LHCN-M2 (cell line): ENCODE measurements at regions not wholly inside any gene's neighbourhood (a gene's known extent, or its start where the extent isn't known, plus 50 kb on each side); places are given as distances from the start of the nearest gene placed in this dataset.

Experiments
- DNase-seq: peaks from one replicate; pipeline ENCODE4 v3.0.0-alpha.2; 2012; ENCODE audit warnings: low read depth

- no peak for DNase-seq
Observed at GRCh38 chr11:107151158-107151557, 132.9 kb upstream of the GUCY1A2 start.

- no peak for DNase-seq
Observed at GRCh38 chr11:107140983-107141382, 122.7 kb upstream of the GUCY1A2 start.

GRCh38 chr11:107139396-107139795 lies 121.1 kb upstream of the GUCY1A2 start:
- DNase-seq: no peak

- no peak for DNase-seq
Observed at GRCh38 chr11:107136892-107137291, 118.6 kb upstream of the GUCY1A2 start.

GRCh38 chr11:107131756-107132155 lies 113.5 kb upstream of the GUCY1A2 start:
- no peak for DNase-seq

GRCh38 chr11:107123022-107123421 lies 104.7 kb upstream of the GUCY1A2 start:
- DNase-seq: no peak

GRCh38 chr11:107118025-107118720 lies 99.9 kb upstream of the GUCY1A2 start:
- no peak for DNase-seq

- no peak for DNase-seq
Observed at GRCh38 chr11:107116358-107116757, 98.1 kb upstream of the GUCY1A2 start.

- no peak for DNase-seq
Observed at GRCh38 chr11:107102692-107103477, 84.6 kb upstream of the GUCY1A2 start.

- no peak for DNase-seq
Observed at GRCh38 chr11:107092667-107093066, 74.4 kb upstream of the GUCY1A2 start.

GRCh38 chr11:107078375-107078774 lies 60.1 kb upstream of the GUCY1A2 start:
- DNase-seq: no peak

GRCh38 chr11:107076832-107077231 lies 58.6 kb upstream of the GUCY1A2 start:
- no peak for DNase-seq

- DNase-seq: no peak
Observed at GRCh38 chr11:107071129-107071528, 52.9 kb upstream of the GUCY1A2 start.
